GM18907 (cell line): ENCODE measurements at regions not wholly inside any gene's neighbourhood (a gene's known extent, or its start where the extent isn't known, plus 50 kb on each side); places are given as distances from the start of the nearest gene placed in this dataset.
"Not testable (repeated sequence)": the region's sequence is repeated elsewhere in the genome, so short reads cannot be mapped to it uniquely, and the experiment has no call there.

Experiments
- ATAC-seq: cut with Tn5 transposase; IDR thresholded peaks from one replicate; pipeline ENCODE4 v1.9.1; 2021; ENCODE audit warnings: mild to moderate bottlenecking, moderate library complexity; ENCODE audit not compliant: unreplicated experiment

GRCh38 chr6:112636650-112637262, 289.6 kb downstream of the RFPL4B start:
- ATAC-seq, result no peak

GRCh38 chr6:112639391-112639831, 292.3 kb downstream of the RFPL4B start:
- no peak for ATAC-seq

- no peak for ATAC-seq
These were observed 293.8 kb downstream of the RFPL4B start for GRCh38 chr6:112640891-112641290.

- ATAC-seq, result no peak
These were observed 302.7 kb downstream of the RFPL4B start for GRCh38 chr6:112649853-112650252.

- ATAC-seq, result no peak
These were observed 304.1 kb downstream of the RFPL4B start for GRCh38 chr6:112651239-112651638.

- ATAC-seq, result no peak
These were observed 312.8 kb downstream of the RFPL4B start for GRCh38 chr6:112659912-112660311.

- no peak for ATAC-seq
These were observed 313.5 kb downstream of the RFPL4B start for GRCh38 chr6:112660626-112661025.

- no peak for ATAC-seq
These were observed 316.6 kb downstream of the RFPL4B start for GRCh38 chr6:112663698-112664097.

GRCh38 chr6:112665114-112665513, 318.0 kb downstream of the RFPL4B start:
- no peak for ATAC-seq

GRCh38 chr6:112665815-112666214, 318.7 kb downstream of the RFPL4B start:
- ATAC-seq, result no peak

GRCh38 chr6:112667427-112667826, 320.3 kb downstream of the RFPL4B start:
- ATAC-seq, result no peak

GRCh38 chr6:112680091-112680490, 333.0 kb downstream of the RFPL4B start:
- ATAC-seq, result no peak

- ATAC-seq, result no peak
These were observed 334.9 kb downstream of the RFPL4B start for GRCh38 chr6:112682071-112682470.

GRCh38 chr6:112683106-112683505, 336.0 kb downstream of the RFPL4B start:
- no peak for ATAC-seq

GRCh38 chr6:112683926-112684325, 336.8 kb downstream of the RFPL4B start:
- ATAC-seq, result no peak

- ATAC-seq, result not testable (repeated sequence)
These were observed 338.5 kb downstream of the RFPL4B start for GRCh38 chr6:112685521-112686220.

- ATAC-seq, result not testable (repeated sequence)
These were observed 341.5 kb downstream of the RFPL4B start for GRCh38 chr6:112688487-112689165.

GRCh38 chr6:112689183-112689858, 342.2 kb downstream of the RFPL4B start:
- ATAC-seq, result not testable (repeated sequence)

- no peak for ATAC-seq
These were observed 343.5 kb downstream of the RFPL4B start for GRCh38 chr6:112690497-112691202.

- ATAC-seq, result no peak
These were observed 344.2 kb downstream of the RFPL4B start for GRCh38 chr6:112691289-112691688.

GRCh38 chr6:112695001-112695400, 347.9 kb downstream of the RFPL4B start:
- ATAC-seq, result no peak
